Gastrocnemius medialis (tissue), 4 donors: ENCODE measurements at regions not wholly inside any gene's neighbourhood (a gene's known extent, or its start where the extent isn't known, plus 50 kb on each side); places are given as distances from the start of the nearest gene placed in this dataset.
"Not testable (repeated sequence)": the region's sequence is repeated elsewhere in the genome, so short reads cannot be mapped to it uniquely, and the experiment has no call there.

Experiments
- POLR2A ChIP-seq, 2 donors: fragments of 450-650 bp; IDR thresholded peaks; one replicate each; pipeline ENCODE4 v1.6.1; 2017; ENCODE audit warnings: antibody characterized with exemption in 2 of 2, mild to moderate bottlenecking in 2 of 2, moderate library complexity in 2 of 2
- TF ChIP-seq, protein P1 (sequence below), 5 experiments: fragments of 450-650 bp in 3 of 5; fragments of 200-600 bp in 2 of 5; sonication (generic) in 2 of 5; IDR thresholded peaks in 4 of 5; conservative IDR thresholded peaks in 1 of 5; 1 replicate in 4 of 5; 2 replicates in 1 of 5; pipeline ENCODE4 v1.5.1; 2016 to 2019; ENCODE audit warnings: antibody characterized with exemption in 5 of 5, mild to moderate bottlenecking in 3 of 5, moderate library complexity in 3 of 5

DNA sequence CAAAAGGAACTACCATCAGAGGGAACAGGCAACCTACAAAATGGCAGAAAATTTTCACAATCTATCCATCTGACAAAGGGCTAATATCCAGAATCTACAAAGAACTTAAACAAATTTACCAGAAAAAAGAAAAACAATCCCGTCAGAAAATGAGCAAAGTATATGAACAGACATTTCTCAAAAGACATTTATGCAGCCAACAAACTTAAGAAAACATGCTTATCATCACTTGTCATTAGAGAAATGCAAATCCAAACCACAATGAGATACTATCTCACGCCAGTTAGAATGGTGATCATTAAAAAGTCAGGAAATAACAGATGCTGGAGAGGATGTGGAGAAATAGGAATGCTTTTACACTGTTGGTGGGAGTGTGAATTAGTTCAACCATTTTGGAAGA lies 516.2 kb downstream of the NFIB start:
- TF ChIP-seq, protein P1, sequence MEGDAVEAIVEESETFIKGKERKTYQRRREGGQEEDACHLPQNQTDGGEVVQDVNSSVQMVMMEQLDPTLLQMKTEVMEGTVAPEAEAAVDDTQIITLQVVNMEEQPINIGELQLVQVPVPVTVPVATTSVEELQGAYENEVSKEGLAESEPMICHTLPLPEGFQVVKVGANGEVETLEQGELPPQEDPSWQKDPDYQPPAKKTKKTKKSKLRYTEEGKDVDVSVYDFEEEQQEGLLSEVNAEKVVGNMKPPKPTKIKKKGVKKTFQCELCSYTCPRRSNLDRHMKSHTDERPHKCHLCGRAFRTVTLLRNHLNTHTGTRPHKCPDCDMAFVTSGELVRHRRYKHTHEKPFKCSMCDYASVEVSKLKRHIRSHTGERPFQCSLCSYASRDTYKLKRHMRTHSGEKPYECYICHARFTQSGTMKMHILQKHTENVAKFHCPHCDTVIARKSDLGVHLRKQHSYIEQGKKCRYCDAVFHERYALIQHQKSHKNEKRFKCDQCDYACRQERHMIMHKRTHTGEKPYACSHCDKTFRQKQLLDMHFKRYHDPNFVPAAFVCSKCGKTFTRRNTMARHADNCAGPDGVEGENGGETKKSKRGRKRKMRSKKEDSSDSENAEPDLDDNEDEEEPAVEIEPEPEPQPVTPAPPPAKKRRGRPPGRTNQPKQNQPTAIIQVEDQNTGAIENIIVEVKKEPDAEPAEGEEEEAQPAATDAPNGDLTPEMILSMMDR (IDR thresholded peaks at IDR 0.05 in 4 of 5, conservative IDR thresholded peaks at IDR 0.05 in 1 of 5) = not testable (repeated sequence)
- not testable (repeated sequence) for TF ChIP-seq POLR2A (IDR thresholded peaks at IDR 0.05)
